H1 (cell line): ENCODE measurements at regions not wholly inside any gene's neighbourhood (a gene's known extent, or its start where the extent isn't known, plus 50 kb on each side); places are given as distances from the start of the nearest gene placed in this dataset.

Experiments
- CBX8 ChIP-seq: fragments of 300-800, 300-1000 bp; sonication (generic); IDR thresholded peaks from 2 replicates; pipeline ENCODE4 v1.7.1; 2016; ENCODE audit warnings: low read depth, low read length, borderline replicate concordance
- EGR1 ChIP-seq: IDR thresholded peaks from 2 replicates; pipeline ENCODE4 v1.6.1; 2011; ENCODE audit warnings: low read depth, low read length, borderline replicate concordance
- EZH2 ChIP-seq: fragments of 200-600 bp; sonication (generic); IDR thresholded peaks from 2 replicates; pipeline ENCODE4 v1.7.1; 2012; ENCODE audit warnings: low read depth, mild to moderate bottlenecking, moderate library complexity, low read length, inconsistent platforms; ENCODE audit not compliant: severe bottlenecking
- KDM4A ChIP-seq: IDR thresholded peaks from one replicate; pipeline ENCODE4 v1.7.1; 2012; ENCODE audit warnings: low read depth, mild to moderate bottlenecking, moderate library complexity, low read length, inconsistent platforms; ENCODE audit not compliant: severe bottlenecking
- POLR2A ChIP-seq, 2 experiments: IDR thresholded peaks; 1 replicate in 1 of 2; 2 replicates in 1 of 2; pipeline ENCODE4 v1.6.1; 2011; ENCODE audit warnings: low read depth in 2 of 2, low read length in 2 of 2, mild to moderate bottlenecking in 2 of 2; ENCODE audit errors: control extremely low read depth in 1 of 2
- POLR2AphosphoS5 ChIP-seq: IDR thresholded peaks from 2 replicates; pipeline ENCODE4 v1.6.1; 2011; ENCODE audit warnings: low read depth, low read length
- RAD21 ChIP-seq, 2 experiments: IDR thresholded peaks in 1 of 2; conservative IDR thresholded peaks in 1 of 2; 2 replicates each; pipeline ENCODE4 v1.6.1; 2011; ENCODE audit warnings: low read depth in 2 of 2, low read length in 2 of 2, improper control_type of control experiment in 1 of 2, inconsistent platforms in 1 of 2, mild to moderate bottlenecking in 1 of 2, moderate library complexity in 1 of 2
- SRF ChIP-seq: IDR thresholded peaks from 2 replicates; pipeline ENCODE4 v1.6.1; 2011; ENCODE audit warnings: mild to moderate bottlenecking, low read depth, low read length, moderate library complexity
- TAF1 ChIP-seq: IDR thresholded peaks from 2 replicates; pipeline ENCODE4 v1.6.1; 2011; ENCODE audit warnings: mild to moderate bottlenecking, low read depth, low read length
- YY1 ChIP-seq: IDR thresholded peaks from 2 replicates; pipeline ENCODE4 v1.6.1; 2011; ENCODE audit warnings: low read depth, mild to moderate bottlenecking, low read length
- TF ChIP-seq, protein P1 (sequence below), 3 experiments: IDR thresholded peaks; 1 replicate in 2 of 3; 2 replicates in 1 of 3; pipeline versions ENCODE4 v1.5.1 to v1.6.1; 2011; ENCODE audit warnings: low read length in 3 of 3, mild to moderate bottlenecking in 3 of 3, inconsistent platforms in 2 of 3, low read depth in 1 of 3, moderate library complexity in 1 of 3; ENCODE audit not compliant: insufficient read depth in 1 of 3; ENCODE audit errors: control extremely low read depth in 1 of 3
- TF ChIP-seq, protein P2 (sequence below): IDR thresholded peaks from 2 replicates; pipeline ENCODE4 v1.6.1; 2012; ENCODE audit warnings: inconsistent platforms

DNA sequence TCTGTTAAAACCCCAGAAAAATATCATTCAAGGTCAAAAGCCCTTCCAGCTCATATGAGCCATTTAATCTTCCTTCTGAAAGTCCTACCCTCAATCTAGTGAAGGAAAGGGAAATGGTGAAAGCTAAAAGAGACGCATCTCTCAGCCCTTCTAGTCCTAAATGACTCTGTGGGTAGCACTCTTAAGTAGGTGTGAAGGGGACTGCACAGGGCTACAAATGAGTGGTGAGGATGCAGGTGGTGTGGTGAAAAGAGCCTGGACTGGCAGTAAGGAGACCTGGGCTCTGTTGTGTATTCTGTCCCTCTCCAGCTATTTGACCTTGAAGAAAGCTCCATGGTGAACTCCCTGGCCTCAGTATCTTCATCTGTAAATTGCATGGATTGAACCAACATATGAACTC lies 671.8 kb upstream of the DIPK2B start:
- TF ChIP-seq, protein P1, sequence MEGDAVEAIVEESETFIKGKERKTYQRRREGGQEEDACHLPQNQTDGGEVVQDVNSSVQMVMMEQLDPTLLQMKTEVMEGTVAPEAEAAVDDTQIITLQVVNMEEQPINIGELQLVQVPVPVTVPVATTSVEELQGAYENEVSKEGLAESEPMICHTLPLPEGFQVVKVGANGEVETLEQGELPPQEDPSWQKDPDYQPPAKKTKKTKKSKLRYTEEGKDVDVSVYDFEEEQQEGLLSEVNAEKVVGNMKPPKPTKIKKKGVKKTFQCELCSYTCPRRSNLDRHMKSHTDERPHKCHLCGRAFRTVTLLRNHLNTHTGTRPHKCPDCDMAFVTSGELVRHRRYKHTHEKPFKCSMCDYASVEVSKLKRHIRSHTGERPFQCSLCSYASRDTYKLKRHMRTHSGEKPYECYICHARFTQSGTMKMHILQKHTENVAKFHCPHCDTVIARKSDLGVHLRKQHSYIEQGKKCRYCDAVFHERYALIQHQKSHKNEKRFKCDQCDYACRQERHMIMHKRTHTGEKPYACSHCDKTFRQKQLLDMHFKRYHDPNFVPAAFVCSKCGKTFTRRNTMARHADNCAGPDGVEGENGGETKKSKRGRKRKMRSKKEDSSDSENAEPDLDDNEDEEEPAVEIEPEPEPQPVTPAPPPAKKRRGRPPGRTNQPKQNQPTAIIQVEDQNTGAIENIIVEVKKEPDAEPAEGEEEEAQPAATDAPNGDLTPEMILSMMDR (IDR thresholded peaks at IDR 0.05; ENCODE audit: control extremely low read depth in 1 of 3, insufficient read depth in 1 of 3, low read depth in 1 of 3, low read length in 3 of 3), result no peak
- TF ChIP-seq POLR2AphosphoS5, result no peak
- TF ChIP-seq SRF, result no peak
- TF ChIP-seq CBX8, result no peak
- no peak for TF ChIP-seq POLR2A (IDR thresholded peaks at IDR 0.05; ENCODE audit: control extremely low read depth in 1 of 2, low read depth in 2 of 2, low read length in 2 of 2)
- TF ChIP-seq EZH2, result no peak
- TF ChIP-seq RAD21 (IDR thresholded peaks at IDR 0.05 in 1 of 2, conservative IDR thresholded peaks at IDR 0.05 in 1 of 2; ENCODE audit: low read depth in 2 of 2, low read length in 2 of 2), result no peak
- TF ChIP-seq, protein P2, sequence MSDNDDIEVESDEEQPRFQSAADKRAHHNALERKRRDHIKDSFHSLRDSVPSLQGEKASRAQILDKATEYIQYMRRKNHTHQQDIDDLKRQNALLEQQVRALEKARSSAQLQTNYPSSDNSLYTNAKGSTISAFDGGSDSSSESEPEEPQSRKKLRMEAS, result no peak
- no peak for TF ChIP-seq EGR1
- no peak for TF ChIP-seq YY1
- no peak for TF ChIP-seq TAF1
- no peak for TF ChIP-seq KDM4A
